Activated CD4-positive, alpha-beta T cell treated with anti-CD3 and anti-CD28 coated beads, Interleukin-2, amount 10 ng/mL, durations not matched to agents 24 days and 14 days (primary cell): ENCODE measurements at regions not wholly inside any gene's neighbourhood (a gene's known extent, or its start where the extent isn't known, plus 50 kb on each side); places are given as distances from the start of the nearest gene placed in this dataset.
"Not testable (repeated sequence)": the region's sequence is repeated elsewhere in the genome, so short reads cannot be mapped to it uniquely, and the experiment has no call there.

ENCODE experiments used
- DNase-seq: peaks from one replicate; pipeline ENCODE4 v3.0.0; 2022
- H3K27ac Mint-ChIP-seq: one replicate; pipeline ENCODE4 v1.8.0; 2022; ENCODE audit warnings: mild to moderate bottlenecking, mixed read lengths
- H3K27me3 Mint-ChIP-seq: one replicate; pipeline ENCODE4 v1.8.0; 2022; ENCODE audit warnings: mixed read lengths
- H3K36me3 Mint-ChIP-seq: one replicate; pipeline ENCODE4 v1.8.0; 2022; ENCODE audit warnings: low read depth, mild to moderate bottlenecking, mixed read lengths
- H3K4me1 Mint-ChIP-seq: one replicate; pipeline ENCODE4 v1.8.0; 2021; ENCODE audit warnings: mixed read lengths
- H3K4me3 Mint-ChIP-seq: one replicate; pipeline ENCODE4 v1.8.0; 2022; ENCODE audit warnings: mild to moderate bottlenecking, moderate library complexity, mixed read lengths
- H3K9me3 Mint-ChIP-seq: one replicate; pipeline ENCODE4 v1.8.0; 2021; ENCODE audit warnings: mixed read lengths
- intact Hi-C: fragments of 100-400 bp; cut with micrococcal nuclease; formaldehyde crosslinking; loops from one replicate; pipeline ENCODE4 v1.15.1; 2023

DNA sequence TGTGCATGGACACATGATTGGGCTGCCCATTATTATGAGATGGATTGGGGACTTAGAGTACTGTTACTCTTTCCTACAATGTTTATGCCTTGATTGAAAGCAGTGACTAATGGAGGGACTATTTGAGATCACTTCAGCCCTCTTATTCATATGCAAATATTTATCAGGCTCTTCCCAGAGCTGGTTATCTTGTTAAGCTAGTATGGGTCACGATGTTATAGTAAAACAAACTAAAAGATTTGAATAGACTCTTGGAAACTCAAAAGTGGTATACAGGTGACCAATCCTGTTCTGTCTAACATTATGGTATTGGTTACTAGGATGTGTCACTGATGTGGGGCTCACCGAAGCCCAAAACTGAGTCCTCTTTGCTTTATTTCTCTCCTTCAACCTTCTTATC lies 306.2 kb upstream of the CASK start:
- H3K36me3 Mint-ChIP-seq: peaks cover 2% of the 10 kb centered on the region
- intact Hi-C loops: no loop called here
- no peak for DNase-seq
- no peak overlapping the region for H3K27ac Mint-ChIP-seq
- H3K9me3 Mint-ChIP-seq: peaks cover 16% of the 10 kb centered on the region
- H3K4me3 Mint-ChIP-seq: no peak overlapping the region
- H3K27me3 Mint-ChIP-seq: no peaks in the 10 kb centered on the region
- peaks cover 4% of the 10 kb centered on the region for H3K4me1 Mint-ChIP-seq

DNA sequence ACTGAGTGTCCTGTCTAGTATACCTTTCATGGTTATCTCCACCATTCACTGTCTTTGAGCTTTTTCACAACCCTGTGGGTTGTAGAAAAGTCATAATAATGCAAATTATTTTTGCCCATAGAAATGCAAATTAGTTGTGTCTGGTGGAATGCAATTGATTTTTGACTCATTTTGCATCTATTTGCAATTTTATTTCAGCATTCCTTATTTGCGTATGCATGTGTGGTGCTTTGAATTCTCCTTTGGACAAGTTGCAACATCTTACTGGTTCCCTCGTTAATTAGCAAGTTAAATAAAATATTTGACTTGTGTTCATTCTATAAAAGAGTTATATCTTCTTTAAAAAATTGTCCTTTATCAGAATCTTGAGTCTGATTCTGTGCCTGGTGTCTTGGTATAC lies 297.3 kb upstream of the CASK start:
- Mint-ChIP-seq H3K27me3 (no peaks in the 10 kb centered on the region), H3K4me3 (no peak overlapping the region), H3K9me3 (peaks cover 1% of the 10 kb centered on the region), H3K4me1 (no peaks in the 10 kb centered on the region), H3K36me3 (no peaks in the 10 kb centered on the region), H3K27ac (no peak overlapping the region)
- DNase-seq: no peak
- intact Hi-C loops: no loop called here

DNA sequence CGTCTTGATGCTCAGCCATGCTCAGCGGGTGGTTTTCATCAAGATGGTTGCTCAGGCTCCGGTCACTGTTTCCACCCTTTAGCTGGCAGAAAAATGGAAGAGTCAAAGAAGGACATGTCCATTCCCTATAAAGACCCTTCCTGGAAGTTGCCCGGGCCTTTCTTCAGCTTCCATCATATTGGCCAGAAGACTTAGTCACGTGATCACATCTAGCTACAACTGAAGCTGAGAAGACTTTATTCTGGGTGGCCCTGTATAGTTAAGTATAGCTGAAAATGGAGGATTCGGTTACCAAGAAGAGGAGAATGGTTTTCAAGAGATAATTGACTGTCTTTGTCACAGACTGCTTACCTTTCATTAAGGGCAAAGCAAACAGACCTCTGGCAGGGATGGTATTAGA lies 296.7 kb upstream of the CASK start:
- no peak for DNase-seq
- Mint-ChIP-seq H3K27ac (no peak overlapping the region), H3K36me3 (no peaks in the 10 kb centered on the region), H3K4me3 (no peak overlapping the region), H3K27me3 (no peaks in the 10 kb centered on the region), H3K9me3 (no peaks in the 10 kb centered on the region), H3K4me1 (no peaks in the 10 kb centered on the region)
- intact Hi-C loops: no loop called here

DNA sequence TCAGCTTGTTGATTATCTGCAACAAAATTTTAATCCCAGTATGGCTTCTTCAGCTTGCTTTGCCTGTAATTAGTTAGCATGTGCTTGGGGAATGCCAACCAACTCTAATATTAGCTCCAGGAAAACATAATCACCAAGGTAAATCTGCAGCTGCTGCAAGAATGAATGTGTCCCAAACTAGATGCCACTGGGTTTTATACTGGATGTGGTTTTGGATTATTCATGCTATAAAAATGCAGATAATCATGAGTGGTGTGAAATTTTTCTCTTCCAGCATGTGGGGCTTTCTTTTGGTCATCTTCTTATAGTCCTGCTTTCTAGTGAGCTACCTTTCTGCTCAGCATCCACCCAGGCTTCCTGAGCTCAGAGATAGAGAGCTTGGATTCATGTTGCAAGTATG lies 295.9 kb upstream of the CASK start:
- Mint-ChIP-seq H3K4me1 (no peaks in the 10 kb centered on the region), H3K27ac (no peak overlapping the region), H3K9me3 (no peaks in the 10 kb centered on the region), H3K27me3 (no peaks in the 10 kb centered on the region), H3K36me3 (no peaks in the 10 kb centered on the region), H3K4me3 (no peak overlapping the region)
- intact Hi-C loops: no loop called here
- DNase-seq: no peak

DNA sequence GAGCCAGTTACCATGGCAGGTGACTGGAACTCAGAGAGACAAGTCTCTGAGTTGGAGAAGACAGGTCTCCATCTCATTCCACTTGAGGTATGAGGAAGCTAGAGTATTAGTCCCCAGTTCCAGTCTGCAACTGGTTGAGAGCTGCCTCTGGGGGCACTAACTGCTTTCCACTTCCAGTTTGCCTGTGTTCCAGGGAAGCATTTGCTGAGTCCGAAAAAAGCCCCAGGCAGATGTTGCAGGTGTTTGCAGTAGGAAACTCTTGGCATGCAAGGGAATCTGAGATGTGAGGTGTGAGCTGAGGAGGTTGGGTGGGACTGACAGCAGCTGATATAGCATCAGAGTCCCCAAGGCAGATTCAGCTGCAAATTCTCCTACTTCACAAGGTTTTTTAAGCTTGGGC lies 272.2 kb upstream of the CASK start:
- Mint-ChIP-seq H3K9me3 (peaks cover 14% of the 10 kb centered on the region), H3K4me3 (no peak overlapping the region), H3K36me3 (no peaks in the 10 kb centered on the region), H3K27me3 (no peaks in the 10 kb centered on the region), H3K27ac (no peak overlapping the region), H3K4me1 (no peaks in the 10 kb centered on the region)
- DNase-seq: no peak
- intact Hi-C loops: no loop called here

DNA sequence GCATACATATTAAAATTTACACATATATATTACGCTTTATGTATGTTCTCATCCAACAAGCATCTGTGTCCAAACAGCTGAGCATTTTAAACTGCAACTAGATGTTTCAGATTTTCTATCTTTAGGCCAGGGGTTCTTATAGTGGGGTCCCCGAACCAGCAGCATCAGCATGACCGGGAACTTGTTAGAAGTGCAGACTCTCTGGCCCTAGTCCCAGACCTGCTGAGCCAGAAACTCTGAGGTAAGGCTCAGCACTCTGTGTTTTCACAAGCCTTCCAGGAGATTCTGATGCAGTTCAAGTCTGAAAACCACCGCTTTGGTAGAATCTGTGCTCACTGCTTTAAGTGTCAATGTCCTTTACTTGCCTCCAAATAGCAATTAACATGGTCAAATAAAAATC lies 266.2 kb upstream of the CASK start:
- no peaks in the 10 kb centered on the region for H3K36me3 Mint-ChIP-seq
- H3K4me3 Mint-ChIP-seq: no peak overlapping the region
- H3K27me3 Mint-ChIP-seq: no peaks in the 10 kb centered on the region
- H3K27ac Mint-ChIP-seq: no peak overlapping the region
- intact Hi-C loops: no loop called here
- no peaks in the 10 kb centered on the region for H3K4me1 Mint-ChIP-seq
- no peak for DNase-seq
- peaks cover 11% of the 10 kb centered on the region for H3K9me3 Mint-ChIP-seq

DNA sequence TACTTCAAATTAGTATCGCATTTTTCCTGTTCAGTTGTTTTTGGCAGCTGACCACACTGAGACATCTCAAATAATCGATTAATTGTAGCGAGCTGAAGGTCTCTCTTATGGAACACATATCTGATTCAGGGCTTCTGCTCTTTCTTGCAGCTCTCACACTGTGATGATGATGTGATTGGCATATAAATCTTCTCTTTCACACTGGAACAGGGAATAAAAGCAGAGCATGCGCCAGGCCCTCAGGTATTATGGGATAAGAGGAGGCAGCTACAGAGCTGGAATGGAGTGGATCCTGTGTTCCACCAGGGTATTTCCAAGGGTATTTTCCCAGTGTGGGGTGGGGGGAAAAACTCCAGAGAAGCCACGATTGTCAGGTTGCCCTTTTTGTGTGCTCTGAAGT lies 265.4 kb upstream of the CASK start:
- Mint-ChIP-seq H3K27me3 (no peaks in the 10 kb centered on the region), H3K36me3 (no peaks in the 10 kb centered on the region), H3K4me1 (no peaks in the 10 kb centered on the region), H3K4me3 (no peak overlapping the region), H3K9me3 (peaks cover 11% of the 10 kb centered on the region), H3K27ac (no peak overlapping the region)
- intact Hi-C loops: no loop called here
- DNase-seq: no peak

DNA sequence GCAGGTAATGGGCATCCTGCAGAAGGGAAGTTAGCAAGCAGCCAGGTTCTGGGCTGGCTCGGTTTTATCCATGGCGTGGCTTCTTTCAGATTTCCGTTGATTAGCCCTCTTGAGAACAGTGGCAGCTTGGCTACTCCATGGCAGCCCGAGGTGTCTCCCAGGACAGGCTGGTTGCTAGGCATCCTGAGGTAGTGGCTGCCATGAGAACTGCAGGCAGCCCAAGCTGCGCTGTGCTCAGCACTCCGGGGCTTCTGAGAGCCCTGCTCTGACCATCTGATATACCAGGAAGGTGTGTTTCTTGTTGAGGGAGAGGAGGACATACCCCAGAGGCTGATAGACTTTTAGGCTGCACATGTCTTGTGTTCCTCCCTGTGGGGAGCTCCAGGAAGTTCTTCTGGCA lies 253.4 kb upstream of the CASK start:
- Mint-ChIP-seq H3K27ac (no peak overlapping the region), H3K36me3 (no peaks in the 10 kb centered on the region), H3K27me3 (no peaks in the 10 kb centered on the region), H3K4me3 (no peak overlapping the region), H3K4me1 (no peaks in the 10 kb centered on the region), H3K9me3 (no peaks in the 10 kb centered on the region)
- DNase-seq: no peak
- intact Hi-C loops: no loop called here

DNA sequence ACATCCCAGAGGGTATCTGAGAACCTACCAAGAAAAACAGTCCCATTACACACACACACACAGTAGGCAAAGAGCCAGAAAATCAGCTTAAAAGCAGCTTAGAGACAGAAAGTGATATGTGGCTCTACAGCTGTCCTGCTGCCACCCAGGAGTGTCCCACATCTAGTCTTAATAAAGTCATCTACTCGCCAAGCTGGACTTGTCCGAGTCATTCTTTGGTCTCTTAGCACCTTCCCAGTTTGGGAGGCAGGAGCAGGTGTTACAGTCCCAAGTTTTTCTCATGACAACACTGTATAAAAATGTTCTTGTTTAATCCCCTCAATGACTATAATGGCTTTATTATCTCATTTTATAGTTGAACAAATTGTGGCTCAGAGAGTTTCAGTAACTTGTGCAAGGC lies 252.5 kb upstream of the CASK start:
- H3K4me1 Mint-ChIP-seq: no peaks in the 10 kb centered on the region
- no peaks in the 10 kb centered on the region for H3K9me3 Mint-ChIP-seq
- no peak overlapping the region for H3K27ac Mint-ChIP-seq
- no peak for DNase-seq
- no peak overlapping the region for H3K4me3 Mint-ChIP-seq
- intact Hi-C loops: no loop called here
- no peaks in the 10 kb centered on the region for H3K36me3 Mint-ChIP-seq
- H3K27me3 Mint-ChIP-seq: no peaks in the 10 kb centered on the region

DNA sequence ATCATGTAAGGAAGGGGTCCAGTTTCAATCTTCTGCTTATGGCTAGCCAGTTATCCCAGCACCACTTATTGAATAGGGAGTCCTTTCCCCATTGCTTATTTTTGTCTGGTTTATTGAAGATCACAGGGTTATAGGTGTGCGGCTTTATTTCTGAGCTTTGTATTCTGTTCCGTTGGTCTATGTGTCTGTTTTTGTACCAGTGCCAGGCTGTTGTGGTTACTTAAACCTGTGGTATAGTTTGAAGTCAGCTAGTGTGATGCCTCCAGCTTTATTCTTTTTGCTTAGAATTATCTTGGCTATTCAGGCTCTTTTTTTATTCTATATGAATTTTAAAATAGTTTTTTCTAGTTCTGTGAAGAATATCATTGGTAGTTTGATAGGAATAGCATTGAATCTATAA lies 234.6 kb upstream of the CASK start:
- H3K27me3 Mint-ChIP-seq, H3K36me3 Mint-ChIP-seq, H3K27ac Mint-ChIP-seq, intact Hi-C loops, H3K4me3 Mint-ChIP-seq, H3K4me1 Mint-ChIP-seq, DNase-seq: not testable (repeated sequence)
- H3K9me3 Mint-ChIP-seq: peaks cover 14% of the 10 kb centered on the region

DNA sequence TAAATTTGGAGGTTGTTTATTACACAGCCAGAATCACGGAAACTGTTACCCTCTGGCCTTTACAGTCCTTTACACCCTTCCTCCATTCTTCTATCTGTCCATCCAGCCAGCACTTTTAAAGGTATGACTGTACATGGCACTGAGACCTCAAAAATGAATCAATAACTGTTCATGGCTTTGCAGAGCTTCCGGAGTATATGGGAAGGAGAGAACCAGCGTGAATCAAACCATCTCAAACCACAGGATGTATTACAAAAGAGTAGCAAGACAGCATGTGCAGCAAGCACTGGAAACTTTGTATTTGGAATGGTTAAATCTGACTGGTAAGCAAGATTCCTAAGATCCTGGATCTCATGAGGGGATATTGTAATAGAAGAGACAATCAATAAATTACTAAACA lies 228.5 kb upstream of the CASK start:
- no peaks in the 10 kb centered on the region for H3K36me3 Mint-ChIP-seq
- H3K27ac Mint-ChIP-seq: no peak overlapping the region
- H3K4me1 Mint-ChIP-seq: peaks cover 4% of the 10 kb centered on the region

DNA sequence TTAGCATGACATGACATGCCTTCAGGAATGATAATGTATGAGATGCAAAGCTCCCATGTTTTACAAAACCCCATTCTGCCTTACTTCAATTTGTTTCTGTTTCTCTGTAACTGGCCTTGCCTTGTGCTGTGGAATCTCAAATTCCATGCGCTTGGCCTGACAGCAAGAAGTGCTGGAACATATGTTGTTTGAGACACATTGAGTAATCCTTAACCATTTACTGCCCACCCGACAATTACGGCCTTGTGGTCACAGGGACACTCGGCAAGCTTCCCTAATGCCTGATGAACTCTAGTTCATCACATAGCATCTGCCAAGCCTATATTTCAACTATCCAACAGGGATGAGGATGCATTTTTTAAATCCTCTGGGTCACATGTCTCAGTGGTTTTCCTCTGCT lies 226.4 kb upstream of the CASK start:
- Mint-ChIP-seq H3K4me1 (peaks cover 4% of the 10 kb centered on the region), H3K9me3 (peaks cover 8% of the 10 kb centered on the region), H3K27ac (no peak overlapping the region), H3K36me3 (no peaks in the 10 kb centered on the region), H3K27me3 (no peaks in the 10 kb centered on the region), H3K4me3 (no peak overlapping the region)
- DNase-seq: no peak
- intact Hi-C loops: no loop called here

More for the DNA sequence above, 228.5 kb upstream of the CASK start:
- H3K4me3 Mint-ChIP-seq: peak overlapping the region; percentile 51
- H3K9me3 Mint-ChIP-seq: peaks cover 12% of the 10 kb centered on the region
- no peak for DNase-seq
- H3K27me3 Mint-ChIP-seq: no peaks in the 10 kb centered on the region
- intact Hi-C loops: no loop called here

DNA sequence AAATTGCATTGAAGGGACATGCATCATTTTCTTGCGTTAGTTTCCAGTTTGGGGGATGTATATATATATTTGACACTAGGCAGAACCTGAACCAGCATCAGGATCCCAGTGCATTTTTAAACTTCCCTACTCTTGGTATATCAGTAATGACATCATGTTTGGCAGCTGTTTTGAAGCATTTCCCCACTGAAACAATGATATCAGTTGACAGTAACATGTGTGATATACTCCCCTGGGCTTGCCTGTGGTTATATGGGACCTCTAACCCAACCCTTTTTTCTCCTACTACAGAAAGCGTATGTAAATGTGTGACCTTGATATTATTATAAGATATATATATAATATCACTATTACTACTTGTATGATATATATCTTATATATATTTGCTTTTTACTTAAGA lies 225.9 kb upstream of the CASK start:
- Mint-ChIP-seq H3K27me3 (no peaks in the 10 kb centered on the region), H3K4me1 (peaks cover 4% of the 10 kb centered on the region)

DNA sequence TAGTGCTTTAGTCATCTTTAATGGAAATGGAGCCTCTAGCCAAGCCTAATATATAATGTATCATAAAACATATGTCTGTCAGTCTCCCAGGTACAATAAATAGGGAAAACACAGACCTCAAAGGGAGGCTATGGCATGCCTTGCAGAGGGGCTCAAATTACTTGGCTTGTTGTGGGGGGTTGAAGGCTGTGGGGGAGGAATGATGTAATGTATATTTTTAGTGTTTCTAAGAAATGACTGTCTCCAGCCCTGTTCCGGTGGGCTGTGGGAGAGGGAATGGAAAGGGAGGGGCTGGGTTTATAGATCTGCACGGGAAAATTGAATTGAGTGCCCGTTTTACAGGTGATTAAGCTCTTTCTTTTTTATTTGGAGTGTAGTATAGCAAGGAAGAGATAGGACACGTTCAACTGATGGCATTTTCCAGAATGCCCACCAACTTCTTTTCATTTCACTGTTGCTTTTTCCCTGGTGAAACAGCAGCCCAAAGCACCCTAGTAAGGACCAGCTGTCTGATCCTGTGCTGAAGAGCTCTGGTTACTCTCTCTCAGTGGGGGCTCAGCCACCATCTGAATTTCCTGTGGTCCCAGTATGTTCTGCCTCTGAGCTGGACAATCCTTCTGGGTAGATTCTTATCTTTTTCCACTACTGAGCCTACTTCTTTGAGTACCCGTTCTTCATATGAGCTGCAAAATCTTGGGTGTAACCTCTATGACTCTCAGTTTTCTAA lies 220.7 kb upstream of the CASK start:
- no peak overlapping the region for H3K27ac Mint-ChIP-seq
- no peaks in the 10 kb centered on the region for H3K27me3 Mint-ChIP-seq
- H3K4me3 Mint-ChIP-seq: no peak overlapping the region
- no peaks in the 10 kb centered on the region for H3K36me3 Mint-ChIP-seq
- H3K9me3 Mint-ChIP-seq: no peaks in the 10 kb centered on the region
- no peak for DNase-seq
- intact Hi-C loops: no loop called here
- no peaks in the 10 kb centered on the region for H3K4me1 Mint-ChIP-seq

More for the DNA sequence above, 225.9 kb upstream of the CASK start:
- intact Hi-C loops: no loop called here
- no peak overlapping the region for H3K27ac Mint-ChIP-seq
- H3K36me3 Mint-ChIP-seq: no peaks in the 10 kb centered on the region
- peaks cover 8% of the 10 kb centered on the region for H3K9me3 Mint-ChIP-seq
- no peak for DNase-seq
- no peak overlapping the region for H3K4me3 Mint-ChIP-seq

DNA sequence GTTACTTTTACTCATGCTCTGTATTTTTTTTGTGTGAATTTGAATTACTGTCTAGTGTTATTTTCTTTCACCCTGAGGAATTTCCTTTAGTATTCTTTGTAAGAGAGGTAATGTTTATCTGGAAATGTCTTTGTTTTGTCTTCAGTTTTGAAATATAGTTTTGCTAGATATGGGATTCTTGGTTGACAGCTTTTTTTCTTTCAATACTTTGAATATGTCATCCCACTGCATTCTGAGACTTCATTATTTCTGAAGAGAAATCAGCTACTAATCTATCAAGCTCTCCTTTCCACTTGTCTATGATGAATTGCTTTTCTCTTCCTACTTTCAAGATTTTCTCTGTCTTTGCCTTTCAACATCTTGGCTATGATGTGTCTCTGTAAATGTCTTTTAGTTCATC lies 217.0 kb upstream of the CASK start:
- Mint-ChIP-seq H3K27ac (no peak overlapping the region), H3K9me3 (peaks cover 3% of the 10 kb centered on the region), H3K36me3 (no peaks in the 10 kb centered on the region), H3K4me1 (no peaks in the 10 kb centered on the region), H3K27me3 (peaks cover 3% of the 10 kb centered on the region), H3K4me3 (no peak overlapping the region)
- DNase-seq: no peak
- intact Hi-C loops: no loop called here
